ENCODE measurements at regions not wholly inside any gene's neighbourhood (a gene's known extent, or its start where the extent isn't known, plus 50 kb on each side); places are given as distances from the start of the nearest gene placed in this dataset.

DNA sequence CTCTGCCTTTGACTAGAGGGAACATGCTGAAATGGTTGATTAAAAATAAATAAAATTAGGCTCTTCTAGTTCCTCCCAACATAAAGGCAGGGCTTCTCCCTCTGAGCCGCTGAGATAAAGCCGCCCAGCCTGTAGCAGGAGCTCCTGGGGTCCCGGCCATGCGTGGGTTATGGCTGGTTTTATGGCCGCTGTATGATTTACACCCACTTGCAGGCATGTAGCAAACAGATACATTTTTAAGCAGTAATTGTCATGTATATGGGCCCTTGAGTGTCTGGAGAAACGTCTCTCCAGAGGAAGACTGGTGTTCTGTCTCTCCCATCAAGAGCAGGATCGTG lies 201.0 kb upstream of the TNRC6C start:
- in situ Hi-C loops (cut with MboI; ENCODE audit: low sequenced_read_pairs, unreplicated experiment): no loop called here
- TF ChIP-seq, protein P1, sequence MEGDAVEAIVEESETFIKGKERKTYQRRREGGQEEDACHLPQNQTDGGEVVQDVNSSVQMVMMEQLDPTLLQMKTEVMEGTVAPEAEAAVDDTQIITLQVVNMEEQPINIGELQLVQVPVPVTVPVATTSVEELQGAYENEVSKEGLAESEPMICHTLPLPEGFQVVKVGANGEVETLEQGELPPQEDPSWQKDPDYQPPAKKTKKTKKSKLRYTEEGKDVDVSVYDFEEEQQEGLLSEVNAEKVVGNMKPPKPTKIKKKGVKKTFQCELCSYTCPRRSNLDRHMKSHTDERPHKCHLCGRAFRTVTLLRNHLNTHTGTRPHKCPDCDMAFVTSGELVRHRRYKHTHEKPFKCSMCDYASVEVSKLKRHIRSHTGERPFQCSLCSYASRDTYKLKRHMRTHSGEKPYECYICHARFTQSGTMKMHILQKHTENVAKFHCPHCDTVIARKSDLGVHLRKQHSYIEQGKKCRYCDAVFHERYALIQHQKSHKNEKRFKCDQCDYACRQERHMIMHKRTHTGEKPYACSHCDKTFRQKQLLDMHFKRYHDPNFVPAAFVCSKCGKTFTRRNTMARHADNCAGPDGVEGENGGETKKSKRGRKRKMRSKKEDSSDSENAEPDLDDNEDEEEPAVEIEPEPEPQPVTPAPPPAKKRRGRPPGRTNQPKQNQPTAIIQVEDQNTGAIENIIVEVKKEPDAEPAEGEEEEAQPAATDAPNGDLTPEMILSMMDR (IDR thresholded peaks at IDR 0.05; ENCODE audit: borderline replicate concordance, control extremely low read depth, extremely low read depth, insufficient read depth, missing control alignments): no peak
- no peak for DNase-seq (ENCODE audit: low spot score)

DNA sequence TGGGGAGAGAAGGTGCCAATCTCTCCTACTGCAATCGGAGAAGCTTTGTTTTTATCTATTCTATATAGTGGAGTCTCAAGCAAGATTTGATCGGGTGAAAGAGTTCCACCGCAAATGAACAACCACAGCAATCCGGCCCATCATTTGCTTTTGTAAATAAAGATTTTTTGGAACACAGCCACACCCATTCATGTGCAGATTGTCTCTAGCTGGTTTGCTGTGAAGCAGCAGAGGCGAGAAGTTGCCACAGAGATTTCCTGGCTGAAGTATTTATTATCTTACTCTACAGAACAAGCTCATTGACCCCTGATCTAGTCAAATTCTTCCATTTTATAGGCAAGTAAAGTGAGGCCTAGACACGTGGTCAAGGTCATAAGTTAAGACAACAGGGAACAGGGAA lies 195.5 kb upstream of the TNRC6C start:
- DNase-seq (ENCODE audit: low spot score): no peak
- in situ Hi-C loops (cut with MboI; ENCODE audit: low sequenced_read_pairs, unreplicated experiment): loop anchor here (10.0 kb wide), 1 partner anchor 252 kb away; no protein-coding TSS in a partner anchor
- TF ChIP-seq, protein P1 (IDR thresholded peaks at IDR 0.05; ENCODE audit: borderline replicate concordance, control extremely low read depth, extremely low read depth, insufficient read depth, missing control alignments): no peak

DNA sequence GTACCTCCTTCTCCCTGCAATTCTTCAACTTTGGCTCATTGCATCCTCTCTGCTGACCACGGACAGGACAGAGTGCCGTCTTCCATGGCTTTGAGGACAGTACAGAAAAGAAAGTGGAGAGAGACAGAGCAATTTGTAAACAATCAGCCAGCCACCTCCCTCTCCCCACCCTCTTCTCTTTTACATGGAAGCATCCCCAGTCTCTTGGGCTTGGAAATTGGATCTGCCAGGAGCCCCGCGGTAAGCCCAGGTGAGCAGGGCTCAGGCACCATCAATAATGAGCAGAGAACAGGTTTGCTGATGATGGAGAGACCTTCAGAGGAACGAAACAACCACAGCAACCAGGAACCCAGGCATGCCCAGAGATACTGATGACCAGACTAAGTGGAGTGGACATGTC lies 194.9 kb upstream of the TNRC6C start:
- in situ Hi-C loops (cut with MboI; ENCODE audit: low sequenced_read_pairs, unreplicated experiment): loop anchor here (10.0 kb wide), 1 partner anchor 251 kb away; no protein-coding TSS in a partner anchor
- TF ChIP-seq, protein P1 (IDR thresholded peaks at IDR 0.05; ENCODE audit: borderline replicate concordance, control extremely low read depth, extremely low read depth, insufficient read depth, missing control alignments): no peak
- DNase-seq (ENCODE audit: low spot score): no peak

DNA sequence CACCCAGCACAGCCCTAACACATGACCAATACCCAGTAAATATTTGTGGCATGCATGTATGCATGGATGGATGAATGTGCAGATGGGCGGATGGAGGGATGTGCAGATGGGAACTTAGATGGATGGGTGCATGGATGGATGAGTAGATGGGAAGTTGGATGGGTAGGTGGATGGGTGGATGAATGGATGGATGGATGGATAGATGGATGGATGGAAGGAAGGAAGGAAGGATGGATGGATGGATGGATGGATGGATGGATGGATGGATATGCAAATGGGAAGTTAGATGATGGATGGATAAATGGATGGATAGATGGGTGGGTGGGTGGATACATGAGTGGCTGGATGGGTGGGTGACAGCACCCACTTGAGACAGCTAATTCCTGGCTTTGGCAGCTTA lies 193.2 kb upstream of the TNRC6C start:
- TF ChIP-seq, protein P1 (IDR thresholded peaks at IDR 0.05; ENCODE audit: borderline replicate concordance, control extremely low read depth, extremely low read depth, insufficient read depth, missing control alignments): no peak
- in situ Hi-C loops (cut with MboI; ENCODE audit: low sequenced_read_pairs, unreplicated experiment): loop anchor here (10.0 kb wide), 1 partner anchor 250 kb away; no protein-coding TSS in a partner anchor
- DNase-seq (ENCODE audit: low spot score): no peak

DNA sequence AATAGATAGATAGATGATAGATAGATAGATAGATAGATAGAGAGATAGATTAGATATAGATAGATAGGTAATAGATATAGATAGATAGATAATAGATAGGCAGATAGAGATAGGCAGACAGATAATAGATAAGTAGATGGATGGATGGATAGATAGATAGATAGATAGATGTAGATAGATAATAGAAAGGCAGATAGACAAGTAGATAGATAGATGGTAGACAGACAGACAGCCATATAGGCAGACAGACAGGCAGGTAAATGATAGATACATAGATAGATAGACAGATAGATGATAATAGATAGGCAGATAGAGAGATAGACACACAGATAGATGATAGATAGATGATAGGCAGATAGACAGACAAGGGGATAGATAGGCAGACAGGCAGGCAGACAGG lies 191.4 kb upstream of the TNRC6C start:
- in situ Hi-C loops (cut with MboI; ENCODE audit: low sequenced_read_pairs, unreplicated experiment): loop anchor here (10.0 kb wide), 1 partner anchor 248 kb away; no protein-coding TSS in a partner anchor
- no peak for DNase-seq (ENCODE audit: low spot score)

DNA sequence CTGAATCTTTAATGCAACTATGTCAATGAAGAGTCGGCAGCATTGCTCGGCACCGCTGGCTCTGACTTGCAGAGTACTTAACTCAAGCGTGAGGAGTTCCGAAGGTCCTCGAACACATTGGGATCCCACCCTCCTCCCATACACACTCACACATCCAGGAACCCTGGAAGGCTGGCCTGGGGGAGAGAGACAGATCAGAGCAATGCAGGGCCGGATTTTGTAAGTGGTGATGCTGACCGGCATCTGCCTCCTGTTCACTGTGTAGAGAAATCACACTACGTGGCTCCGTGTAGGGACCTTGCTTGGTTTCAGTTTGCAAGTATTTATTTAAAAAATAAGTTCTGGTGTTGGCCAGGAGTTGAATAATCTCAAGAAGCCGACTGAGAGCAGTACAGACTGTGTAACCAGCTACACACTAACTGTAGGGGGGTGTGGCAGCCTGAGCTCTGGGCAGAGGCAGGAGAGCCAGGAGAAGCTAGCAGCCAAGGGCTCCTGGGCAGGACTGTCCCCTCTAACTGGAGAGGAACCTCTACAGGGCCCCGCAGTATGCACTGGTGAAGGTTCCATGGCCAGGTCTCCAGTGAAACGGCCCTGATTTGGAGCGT lies 190.2 kb upstream of the TNRC6C start:
- TF ChIP-seq, protein P1 (IDR thresholded peaks at IDR 0.05; ENCODE audit: borderline replicate concordance, control extremely low read depth, extremely low read depth, insufficient read depth, missing control alignments): no peak
- DNase-seq (ENCODE audit: low spot score): no peak
- in situ Hi-C loops (cut with MboI; ENCODE audit: low sequenced_read_pairs, unreplicated experiment): loop anchor here (10.0 kb wide), 1 partner anchor 246 kb away; no protein-coding TSS in a partner anchor

More for the DNA sequence above, 191.4 kb upstream of the TNRC6C start:
- TF ChIP-seq, protein P1 (IDR thresholded peaks at IDR 0.05; ENCODE audit: borderline replicate concordance, control extremely low read depth, extremely low read depth, insufficient read depth, missing control alignments): no peak
